Endodermal cell (in vitro differentiated cells): ENCODE measurements at regions not wholly inside any gene's neighbourhood (a gene's known extent, or its start where the extent isn't known, plus 50 kb on each side); places are given as distances from the start of the nearest gene placed in this dataset.

ENCODE experiments used
- DNase-seq: peaks from one replicate; pipeline ENCODE4 v3.0.0-alpha.2; 2017
- H3K27ac ChIP-seq: 2 replicates; pipeline ENCODE4 v1.5.1; 2013; ENCODE audit warnings: mild to moderate bottlenecking, low read depth, low read length, moderate library complexity
- H3K27me3 ChIP-seq: 2 replicates; pipeline ENCODE4 v1.6.1; 2013; ENCODE audit warnings: mild to moderate bottlenecking, low read length, moderate library complexity; ENCODE audit not compliant: insufficient read depth, control insufficient read depth, poor library complexity, severe bottlenecking
- H3K36me3 ChIP-seq: 2 replicates; pipeline ENCODE4 v1.7.0; 2013; ENCODE audit warnings: mild to moderate bottlenecking, low read length, moderate library complexity; ENCODE audit not compliant: control insufficient read depth, insufficient read depth
- H3K4me1 ChIP-seq: one replicate; pipeline ENCODE4 v1.7.0; 2013; ENCODE audit warnings: low read length; ENCODE audit not compliant: control insufficient read depth, insufficient read depth
- H3K4me3 ChIP-seq: 2 replicates; pipeline ENCODE4 v1.5.1; 2013; ENCODE audit warnings: mild to moderate bottlenecking, low read length, moderate library complexity
- H3K9ac ChIP-seq: 2 replicates; pipeline ENCODE4 v1.6.1; 2013; ENCODE audit warnings: mild to moderate bottlenecking, low read length, moderate library complexity; ENCODE audit not compliant: poor library complexity, severe bottlenecking; ENCODE audit errors: extremely low read depth
- H3K9me3 ChIP-seq: 2 replicates; pipeline ENCODE4 v1.6.1; 2013; ENCODE audit warnings: mild to moderate bottlenecking, low read length, moderate library complexity; ENCODE audit not compliant: control insufficient read depth
- H3K27ac Mint-ChIP-seq: 2 replicates; pipeline ENCODE4 v1.8.0; 2020; ENCODE audit warnings: mixed read lengths
- H3K27me3 Mint-ChIP-seq: 2 replicates; pipeline ENCODE4 v1.8.0; 2021; ENCODE audit warnings: mild to moderate bottlenecking, mixed read lengths; ENCODE audit not compliant: insufficient read depth
- H3K36me3 Mint-ChIP-seq: 2 replicates; pipeline ENCODE4 v1.8.0; 2020; ENCODE audit warnings: low read depth, mixed read lengths
- H3K4me1 Mint-ChIP-seq: 2 replicates; pipeline ENCODE4 v1.8.0; 2020; ENCODE audit warnings: mixed read lengths
- H3K4me3 Mint-ChIP-seq: 2 replicates; pipeline ENCODE4 v1.8.0; 2020; ENCODE audit warnings: mild to moderate bottlenecking, moderate library complexity, mixed read lengths
- H3K9me3 Mint-ChIP-seq: 2 replicates; pipeline ENCODE4 v1.8.0; 2020; ENCODE audit warnings: mild to moderate bottlenecking, mixed read lengths
- WGBS, 2 experiments: methylation state at CpG; one replicate each; pipeline versions ENCODE4 v1.1.5 to v1.1.7; 2013; ENCODE audit warnings: missing lambda C conversion rate in 2 of 2, mixed read lengths in 1 of 2; ENCODE audit not compliant: insufficient coverage in 1 of 2, insufficient read length in 1 of 2; 5-methylcytosine and 5-hydroxymethylcytosine counted together
- TF ChIP-seq, protein P1 (sequence below): fragments of 200-600 bp; sonication (generic); conservative IDR thresholded peaks from 2 replicates; pipeline ENCODE4 v1.5.0; 2021; ENCODE audit warnings: antibody characterized with exemption, mild to moderate bottlenecking

DNA sequence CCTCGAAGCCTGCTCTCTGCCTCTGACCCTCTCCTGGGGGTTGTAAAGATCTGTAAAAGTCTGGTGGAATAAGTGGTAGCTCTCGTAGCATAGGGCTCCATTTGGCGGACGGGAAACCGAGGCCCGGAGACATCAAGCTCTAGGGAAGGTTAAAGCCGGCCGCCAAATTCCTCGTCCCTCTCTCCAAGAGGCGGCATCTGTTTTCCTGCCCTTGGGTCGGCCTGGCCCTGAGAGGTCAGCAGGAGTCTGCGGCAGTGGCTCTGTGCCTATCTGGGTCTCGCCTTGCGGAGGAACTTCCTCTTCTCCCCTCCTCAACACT lies 72.4 kb downstream of the TEX51 start:
- Histone ChIP-seq H3K27ac (no peak overlapping the region), H3K9me3 (peaks cover 4% of the 10 kb centered on the region), H3K36me3 (no peaks in the 10 kb centered on the region), H3K4me3 (no peak overlapping the region), H3K4me1 (no peaks in the 10 kb centered on the region), H3K27me3 (peaks cover 15% of the 10 kb centered on the region), H3K9ac (no peak overlapping the region)
- DNase-seq: no peak
- Mint-ChIP-seq H3K27ac (no peak overlapping the region), H3K36me3 (no peaks in the 10 kb centered on the region), H3K27me3 (peaks cover 45% of the 10 kb centered on the region), H3K4me3 (no peak overlapping the region), H3K9me3 (no peaks in the 10 kb centered on the region), H3K4me1 (peaks cover 7% of the 10 kb centered on the region)
- WGBS, 2 experiments: 78 to 87% methylated on average over 12 to 14 of the region's 14 CpGs
- TF ChIP-seq, protein P1, sequence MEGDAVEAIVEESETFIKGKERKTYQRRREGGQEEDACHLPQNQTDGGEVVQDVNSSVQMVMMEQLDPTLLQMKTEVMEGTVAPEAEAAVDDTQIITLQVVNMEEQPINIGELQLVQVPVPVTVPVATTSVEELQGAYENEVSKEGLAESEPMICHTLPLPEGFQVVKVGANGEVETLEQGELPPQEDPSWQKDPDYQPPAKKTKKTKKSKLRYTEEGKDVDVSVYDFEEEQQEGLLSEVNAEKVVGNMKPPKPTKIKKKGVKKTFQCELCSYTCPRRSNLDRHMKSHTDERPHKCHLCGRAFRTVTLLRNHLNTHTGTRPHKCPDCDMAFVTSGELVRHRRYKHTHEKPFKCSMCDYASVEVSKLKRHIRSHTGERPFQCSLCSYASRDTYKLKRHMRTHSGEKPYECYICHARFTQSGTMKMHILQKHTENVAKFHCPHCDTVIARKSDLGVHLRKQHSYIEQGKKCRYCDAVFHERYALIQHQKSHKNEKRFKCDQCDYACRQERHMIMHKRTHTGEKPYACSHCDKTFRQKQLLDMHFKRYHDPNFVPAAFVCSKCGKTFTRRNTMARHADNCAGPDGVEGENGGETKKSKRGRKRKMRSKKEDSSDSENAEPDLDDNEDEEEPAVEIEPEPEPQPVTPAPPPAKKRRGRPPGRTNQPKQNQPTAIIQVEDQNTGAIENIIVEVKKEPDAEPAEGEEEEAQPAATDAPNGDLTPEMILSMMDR: no peak

DNA sequence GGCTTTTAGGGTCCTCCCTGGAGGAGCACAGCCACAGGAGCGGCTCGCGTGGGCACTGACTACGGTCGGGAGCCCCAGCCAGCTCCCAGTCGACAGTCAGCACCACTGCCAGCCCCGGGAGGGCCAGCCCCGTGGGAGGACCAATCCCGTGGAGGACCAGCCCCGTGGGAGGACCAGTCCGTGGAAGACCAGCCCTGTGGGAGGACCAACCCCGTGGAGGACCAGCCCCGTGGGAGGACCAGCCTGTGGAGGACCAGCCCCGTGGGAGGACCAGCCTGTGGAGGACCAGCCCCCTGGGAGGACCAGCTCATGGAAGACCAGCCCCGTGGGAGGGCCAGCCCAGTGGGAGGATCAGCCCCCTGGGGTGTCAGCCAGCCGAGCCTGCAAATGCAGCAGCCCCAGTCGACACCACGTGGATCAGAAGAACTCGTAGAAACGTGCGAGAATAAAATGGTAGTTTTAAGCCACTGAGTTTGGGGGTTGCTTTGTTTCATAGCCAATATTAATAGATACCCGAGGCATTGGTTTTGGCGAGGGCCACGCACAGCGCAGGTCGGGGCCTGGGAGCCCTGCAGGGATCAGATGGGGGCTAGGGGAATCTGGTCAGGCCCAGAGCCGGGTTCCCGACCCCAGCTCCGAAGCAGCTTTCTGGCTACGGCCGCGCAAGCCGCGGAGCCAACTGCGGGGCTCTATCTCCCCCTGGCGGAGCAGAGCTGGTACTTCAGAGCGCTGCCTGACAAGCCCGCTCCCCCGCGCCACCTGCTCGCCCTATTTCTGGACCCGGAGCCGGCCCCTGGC lies 73.0 kb downstream of the TEX51 start:
- WGBS, 2 experiments: 36 to 48% methylated on average over 8 to 43 of the region's 43 CpGs
- Histone ChIP-seq H3K27me3 (peaks cover 15% of the 10 kb centered on the region), H3K4me1 (no peaks in the 10 kb centered on the region), H3K27ac (no peak overlapping the region), H3K36me3 (no peaks in the 10 kb centered on the region), H3K9ac (no peak overlapping the region), H3K9me3 (no peaks in the 10 kb centered on the region), H3K4me3 (no peak overlapping the region)
- Mint-ChIP-seq H3K27me3 (peaks cover 45% of the 10 kb centered on the region), H3K4me3 (no peak overlapping the region), H3K27ac (no peak overlapping the region), H3K4me1 (peaks cover 9% of the 10 kb centered on the region), H3K36me3 (no peaks in the 10 kb centered on the region), H3K9me3 (no peaks in the 10 kb centered on the region)
- DNase-seq: peak; percentile 93
- TF ChIP-seq, protein P1: peak; percentile 97

DNA sequence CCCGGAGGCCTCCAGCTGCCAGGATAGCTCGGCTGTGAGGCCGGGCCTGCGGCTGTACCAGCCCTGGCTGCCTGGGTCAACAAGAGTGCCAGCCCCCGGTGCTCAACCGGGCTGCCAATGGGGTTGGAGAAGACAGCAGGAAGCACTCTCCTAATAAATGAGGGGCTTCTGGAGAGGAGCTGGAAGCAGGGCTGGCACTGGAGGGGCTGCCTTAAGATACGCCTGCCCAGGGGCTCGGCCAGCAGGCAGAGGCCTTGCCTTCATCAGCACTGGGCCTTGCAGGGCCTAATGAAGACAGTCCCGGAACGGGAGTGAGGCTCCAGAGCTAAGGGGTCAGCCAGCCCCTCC lies 73.6 kb downstream of the TEX51 start:
- Histone ChIP-seq H3K27ac (no peak overlapping the region), H3K27me3 (peaks cover 15% of the 10 kb centered on the region), H3K9me3 (no peaks in the 10 kb centered on the region), H3K4me3 (no peak overlapping the region), H3K36me3 (no peaks in the 10 kb centered on the region), H3K4me1 (no peaks in the 10 kb centered on the region), H3K9ac (no peak overlapping the region)
- 41 to 93% methylated on average over 4 to 10 of the region's 10 CpGs for WGBS, 2 experiments
- no peaks in the 10 kb centered on the region for H3K36me3 Mint-ChIP-seq
- DNase-seq: no peak
- H3K4me1 Mint-ChIP-seq: peaks cover 9% of the 10 kb centered on the region
- H3K27ac Mint-ChIP-seq: no peak overlapping the region
- H3K9me3 Mint-ChIP-seq: no peaks in the 10 kb centered on the region
- H3K27me3 Mint-ChIP-seq: peaks cover 45% of the 10 kb centered on the region
- TF ChIP-seq, protein P1: peak; percentile 25
- no peak overlapping the region for H3K4me3 Mint-ChIP-seq
